Caco-2 (cell line): ENCODE measurements at regions not wholly inside any gene's neighbourhood (a gene's known extent, or its start where the extent isn't known, plus 50 kb on each side); places are given as distances from the start of the nearest gene placed in this dataset.

Experiments used
- BruUV-seq: library from RNA; stranded (reverse); fragments of 400-500 nt; replicated peaks from 2 replicates; lab custom pipeline; 2021; lab: Mats Ljungman, UMichigan
- CTCF ChIA-PET: fragments of 300-600 bp; sonication (Branson Sonifier 250); formaldehyde crosslinking; loops from one replicate; lab custom pipeline; 2022; ENCODE audit warnings: antibody characterized with exemption; lab: Charles Lee
- POLR2A ChIA-PET: fragments of 300-600 bp; sonication (Branson Sonifier 250); formaldehyde crosslinking; loops from one replicate; lab custom pipeline; 2022; ENCODE audit warnings: antibody characterized with exemption; lab: Charles Lee
- DNase-seq, 2 experiments: peaks; one replicate each; pipeline versions ENCODE4 v3.0.0 to v3.0.0-alpha.2; 2020 to 2022
- H3K27me3 ChIP-seq: replicated peaks from 2 replicates; pipeline ENCODE4 v1.6.0; 2011; ENCODE audit warnings: low read length; ENCODE audit not compliant: control insufficient read depth, insufficient read depth
- H3K36me3 ChIP-seq: 2 replicates; pipeline ENCODE4 v1.5.1; 2011; ENCODE audit warnings: low read length; ENCODE audit not compliant: control insufficient read depth, insufficient read depth
- H3K4me1 ChIP-seq: fragments of 250-450 bp; sonication (Bioruptor Pico); 2 replicates; pipeline ENCODE4 v1.5.1; 2020; ENCODE audit warnings: mild to moderate bottlenecking
- H3K4me3 ChIP-seq: 2 replicates; pipeline ENCODE4 v1.5.1; 2011; ENCODE audit warnings: low read depth, mild to moderate bottlenecking, control low read depth, low read length
- H3K9me3 ChIP-seq: fragments of 250-450 bp; sonication (Bioruptor Pico); 2 replicates; pipeline ENCODE4 v1.5.1; 2020; ENCODE audit warnings: mild to moderate bottlenecking, moderate library complexity
- H3K27ac Mint-ChIP-seq: one replicate; pipeline ENCODE4 v1.8.0; 2022; ENCODE audit warnings: mixed read lengths; ENCODE audit not compliant: unreplicated experiment
- H3K27me3 Mint-ChIP-seq: one replicate; pipeline ENCODE4 v1.8.0; 2022; ENCODE audit warnings: mixed read lengths; ENCODE audit not compliant: insufficient read depth, unreplicated experiment
- H3K36me3 Mint-ChIP-seq: one replicate; pipeline ENCODE4 v1.8.0; 2022; ENCODE audit warnings: mild to moderate bottlenecking, mixed read lengths; ENCODE audit not compliant: insufficient read depth, unreplicated experiment
- H3K4me1 Mint-ChIP-seq: one replicate; pipeline ENCODE4 v1.8.0; 2022; ENCODE audit warnings: low read depth, mixed read lengths; ENCODE audit not compliant: unreplicated experiment
- H3K4me3 Mint-ChIP-seq: one replicate; pipeline ENCODE4 v1.8.0; 2022; ENCODE audit warnings: mild to moderate bottlenecking, moderate library complexity, mixed read lengths; ENCODE audit not compliant: unreplicated experiment
- H3K9me3 Mint-ChIP-seq: one replicate; pipeline ENCODE4 v1.8.0; 2022; ENCODE audit warnings: mixed read lengths; ENCODE audit not compliant: unreplicated experiment
- intact Hi-C: fragments of 100-400 bp; cut with micrococcal nuclease; formaldehyde crosslinking; loops from one replicate; pipeline ENCODE4 v1.10.0; 2022; ENCODE audit not compliant: unreplicated experiment
- TF ChIP-seq, protein P1 (sequence below), 2 experiments: fragments of 200-600 bp in 1 of 2; IDR thresholded peaks; 1 replicate in 1 of 2; 2 replicates in 1 of 2; pipeline versions ENCODE4 v1.5.1 to v1.8.0; 2011 to 2022; ENCODE audit warnings: antibody characterized with exemption in 1 of 2, control low read depth in 1 of 2, inconsistent platforms in 1 of 2, low read depth in 1 of 2, low read length in 1 of 2, mild to moderate bottlenecking in 1 of 2, moderate library complexity in 1 of 2; ENCODE audit not compliant: insufficient read depth in 1 of 2, severe bottlenecking in 1 of 2, unreplicated experiment in 1 of 2

DNA sequence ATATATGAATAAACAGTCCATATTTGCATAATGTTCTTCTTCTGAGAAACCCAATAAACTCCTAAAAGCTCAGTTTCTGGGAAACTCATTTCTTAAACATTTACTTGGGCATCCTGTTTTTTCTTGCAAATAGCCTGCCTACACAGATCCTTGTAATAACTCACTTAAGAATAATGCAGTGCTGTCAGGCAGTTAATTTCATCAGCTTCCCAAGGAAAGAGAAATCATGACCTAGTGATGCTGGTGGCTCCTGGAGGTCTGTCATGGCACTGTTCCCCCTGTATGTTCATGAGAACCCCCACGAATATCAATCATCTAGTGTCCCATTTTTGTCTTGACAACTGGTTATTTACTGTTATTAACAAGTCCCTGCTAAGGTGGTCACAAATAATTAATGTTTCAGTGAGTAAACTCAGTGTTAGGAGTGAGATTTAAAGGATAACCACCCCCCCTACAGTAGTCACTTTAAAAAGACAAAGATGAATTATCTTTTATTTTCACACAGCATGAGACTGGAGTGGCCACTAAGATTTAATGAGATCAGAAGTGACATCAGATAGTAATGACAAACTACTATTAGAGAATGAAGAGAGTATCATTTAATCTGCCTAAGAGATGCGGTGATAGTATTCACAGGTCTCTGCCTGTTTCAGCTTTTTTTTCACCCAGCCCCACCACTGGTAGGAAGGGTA lies 279.5 kb upstream of the NECTIN3 start:
- Mint-ChIP-seq H3K9me3 (peaks cover 18% of the 10 kb centered on the region), H3K36me3 (no peaks in the 10 kb centered on the region), H3K4me1 (peaks cover 22% of the 10 kb centered on the region), H3K27me3 (no peaks in the 10 kb centered on the region), H3K27ac (no peak overlapping the region), H3K4me3 (no peak overlapping the region)
- H3K9me3 ChIP-seq = no peaks in the 10 kb centered on the region
- intact Hi-C loops = no loop called here
- H3K4me1 ChIP-seq = no peaks in the 10 kb centered on the region
- ChIA-PET CTCF (no interaction called here), POLR2A (no interaction called here)
- DNase-seq = no peak
- no TSS peak for BruUV-seq
- no peaks in the 10 kb centered on the region for H3K36me3 ChIP-seq
- TF ChIP-seq, protein P1, sequence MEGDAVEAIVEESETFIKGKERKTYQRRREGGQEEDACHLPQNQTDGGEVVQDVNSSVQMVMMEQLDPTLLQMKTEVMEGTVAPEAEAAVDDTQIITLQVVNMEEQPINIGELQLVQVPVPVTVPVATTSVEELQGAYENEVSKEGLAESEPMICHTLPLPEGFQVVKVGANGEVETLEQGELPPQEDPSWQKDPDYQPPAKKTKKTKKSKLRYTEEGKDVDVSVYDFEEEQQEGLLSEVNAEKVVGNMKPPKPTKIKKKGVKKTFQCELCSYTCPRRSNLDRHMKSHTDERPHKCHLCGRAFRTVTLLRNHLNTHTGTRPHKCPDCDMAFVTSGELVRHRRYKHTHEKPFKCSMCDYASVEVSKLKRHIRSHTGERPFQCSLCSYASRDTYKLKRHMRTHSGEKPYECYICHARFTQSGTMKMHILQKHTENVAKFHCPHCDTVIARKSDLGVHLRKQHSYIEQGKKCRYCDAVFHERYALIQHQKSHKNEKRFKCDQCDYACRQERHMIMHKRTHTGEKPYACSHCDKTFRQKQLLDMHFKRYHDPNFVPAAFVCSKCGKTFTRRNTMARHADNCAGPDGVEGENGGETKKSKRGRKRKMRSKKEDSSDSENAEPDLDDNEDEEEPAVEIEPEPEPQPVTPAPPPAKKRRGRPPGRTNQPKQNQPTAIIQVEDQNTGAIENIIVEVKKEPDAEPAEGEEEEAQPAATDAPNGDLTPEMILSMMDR (IDR thresholded peaks at IDR 0.05; ENCODE audit: insufficient read depth in 1 of 2, low read depth in 1 of 2, low read length in 1 of 2, severe bottlenecking in 1 of 2, unreplicated experiment in 1 of 2) = no peak
- H3K27me3 ChIP-seq = no peaks in the 10 kb centered on the region
- H3K4me3 ChIP-seq = no peak overlapping the region

DNA sequence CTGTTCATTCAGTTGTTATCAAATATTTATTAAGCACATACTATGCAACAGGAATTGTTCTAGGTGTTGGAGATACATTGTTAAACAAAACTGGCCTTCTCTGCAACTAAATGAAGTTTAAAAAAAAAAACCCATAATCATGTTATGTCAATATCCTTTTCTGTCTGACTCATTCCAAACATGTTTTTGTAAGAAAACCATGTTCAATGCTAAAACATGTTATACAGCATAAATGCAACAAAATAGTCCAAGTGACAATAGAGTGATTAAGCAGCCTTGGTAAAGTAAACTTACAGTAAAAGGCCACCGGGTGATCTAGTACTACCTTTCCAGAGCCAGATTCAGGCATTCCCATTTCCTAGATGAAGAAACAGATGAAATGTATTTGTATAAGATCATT lies 278.0 kb upstream of the NECTIN3 start:
- no TSS peak for BruUV-seq
- POLR2A ChIA-PET = no interaction called here

DNA sequence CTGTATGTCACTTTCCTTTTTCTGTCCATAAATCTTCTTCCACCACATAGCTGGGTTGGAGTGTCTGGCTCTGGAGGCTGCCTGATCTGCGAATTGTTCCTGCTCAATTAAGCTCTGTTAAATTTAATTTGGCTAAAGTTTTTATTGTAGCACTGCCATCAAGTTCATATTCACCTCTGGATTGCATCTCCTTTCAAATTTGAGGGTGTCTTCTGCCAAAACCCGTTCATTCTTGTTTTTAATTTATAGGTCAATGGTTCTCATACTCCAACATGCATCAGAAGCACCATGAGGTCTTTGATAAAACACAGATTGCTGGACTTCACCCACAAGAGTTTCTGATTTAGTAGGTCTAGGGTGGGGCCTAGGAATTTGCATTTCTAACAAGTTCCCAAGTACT lies 276.5 kb upstream of the NECTIN3 start:
- no peaks in the 10 kb centered on the region for H3K36me3 Mint-ChIP-seq
- H3K9me3 ChIP-seq = no peaks in the 10 kb centered on the region
- peaks cover 10% of the 10 kb centered on the region for H3K9me3 Mint-ChIP-seq
- H3K4me3 ChIP-seq = no peak overlapping the region
- no peaks in the 10 kb centered on the region for H3K36me3 ChIP-seq
- H3K4me1 ChIP-seq = no peaks in the 10 kb centered on the region
- no TSS peak for BruUV-seq
- intact Hi-C loops = no loop called here
- TF ChIP-seq, protein P1 (IDR thresholded peaks at IDR 0.05; ENCODE audit: insufficient read depth in 1 of 2, low read depth in 1 of 2, low read length in 1 of 2, severe bottlenecking in 1 of 2, unreplicated experiment in 1 of 2) = no peak
- no peak overlapping the region for H3K4me3 Mint-ChIP-seq
- CTCF ChIA-PET = no interaction called here
- no peak overlapping the region for H3K27ac Mint-ChIP-seq
- H3K27me3 Mint-ChIP-seq = no peaks in the 10 kb centered on the region
- DNase-seq = no peak
- POLR2A ChIA-PET = no interaction called here
- peaks cover 22% of the 10 kb centered on the region for H3K4me1 Mint-ChIP-seq
- no peaks in the 10 kb centered on the region for H3K27me3 ChIP-seq

More for the DNA sequence above, 278.0 kb upstream of the NECTIN3 start:
- Mint-ChIP-seq H3K9me3 (peaks cover 14% of the 10 kb centered on the region), H3K27ac (no peak overlapping the region), H3K4me3 (no peak overlapping the region), H3K27me3 (no peaks in the 10 kb centered on the region), H3K36me3 (no peaks in the 10 kb centered on the region), H3K4me1 (peaks cover 22% of the 10 kb centered on the region)
- no peak for DNase-seq
- CTCF ChIA-PET = no interaction called here
- H3K9me3 ChIP-seq = no peaks in the 10 kb centered on the region
- H3K27me3 ChIP-seq = no peaks in the 10 kb centered on the region
- no peaks in the 10 kb centered on the region for H3K4me1 ChIP-seq
- TF ChIP-seq, protein P1 (IDR thresholded peaks at IDR 0.05; ENCODE audit: insufficient read depth in 1 of 2, low read depth in 1 of 2, low read length in 1 of 2, severe bottlenecking in 1 of 2, unreplicated experiment in 1 of 2) = no peak
- no peaks in the 10 kb centered on the region for H3K36me3 ChIP-seq
- H3K4me3 ChIP-seq = no peak overlapping the region
- intact Hi-C loops = no loop called here
